ENCODE measurements at regions not wholly inside any gene's neighbourhood (a gene's known extent, or its start where the extent isn't known, plus 50 kb on each side); places are given as distances from the start of the nearest gene placed in this dataset.

DNA sequence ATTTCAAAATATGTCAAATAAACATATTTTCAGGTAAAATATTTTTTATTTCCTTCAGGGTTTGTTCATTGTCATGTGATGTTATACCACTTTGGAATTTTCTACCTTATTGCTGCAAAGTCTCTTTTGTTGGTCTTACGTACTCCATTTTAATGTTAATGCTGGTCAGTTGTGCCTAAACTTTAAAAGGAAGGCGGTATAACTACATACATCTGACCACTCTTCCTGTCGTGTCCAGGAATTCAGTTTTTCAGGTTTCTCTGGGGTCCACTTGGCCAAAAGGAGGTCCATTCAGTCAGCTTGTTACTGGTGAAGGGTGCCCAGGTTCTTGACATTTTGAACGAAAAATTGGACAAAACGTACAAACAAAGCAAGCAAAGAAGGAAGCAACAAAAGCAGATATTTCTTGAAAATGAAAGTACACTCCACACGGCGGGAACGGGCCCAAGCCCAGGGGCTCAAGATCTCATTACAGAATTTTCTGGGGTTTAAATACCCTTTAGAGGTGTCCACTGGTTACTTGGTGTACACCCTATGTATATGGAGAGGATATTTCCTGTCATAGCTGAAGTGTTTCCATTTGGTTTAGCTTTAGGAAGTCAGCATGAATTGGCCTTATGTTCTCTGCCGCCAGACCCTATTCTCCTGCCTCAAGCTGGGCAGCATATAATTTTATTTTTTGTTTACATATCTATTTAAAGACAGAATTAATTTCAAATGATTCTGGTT lies 471.7 kb upstream of the CDH7 start:
- Histone ChIP-seq H3K27me3 (no peaks in the 10 kb centered on the region), H3K4me1 (no peaks in the 10 kb centered on the region), H3K27ac (no peak overlapping the region), H3K36me3 (no peaks in the 10 kb centered on the region), H3K4me3 (no peak overlapping the region), H3K9me3 (no peaks in the 10 kb centered on the region)
- no peak for TF ChIP-seq CTCF (IDR thresholded peaks at IDR 0.05)
- no peak for TF ChIP-seq POLR2A (IDR thresholded peaks at IDR 0.05)
- intact Hi-C loops (cut with DNase I; ENCODE audit: low total_unique reads), result no loop called here
- no peak for DNase-seq (ENCODE audit: low spot score in 2 of 2)

GRCh38 chr18:65269375-65269774 lies 481.4 kb upstream of the CDH7 start:
- DNase-seq (ENCODE audit: low spot score in 2 of 2), result no peak
- intact Hi-C loops (cut with DNase I; ENCODE audit: low total_unique reads), result no loop called here
- Histone ChIP-seq H3K27ac (no peak overlapping the region), H3K9me3 (no peaks in the 10 kb centered on the region), H3K27me3 (no peaks in the 10 kb centered on the region), H3K4me3 (no peak overlapping the region), H3K4me1 (no peaks in the 10 kb centered on the region), H3K36me3 (no peaks in the 10 kb centered on the region)
- no peak for TF ChIP-seq POLR2A (IDR thresholded peaks at IDR 0.05)
- no peak for TF ChIP-seq CTCF (IDR thresholded peaks at IDR 0.05)
- no peak for TF ChIP-seq POLR2AphosphoS5 (IDR thresholded peaks at IDR 0.05)

DNA sequence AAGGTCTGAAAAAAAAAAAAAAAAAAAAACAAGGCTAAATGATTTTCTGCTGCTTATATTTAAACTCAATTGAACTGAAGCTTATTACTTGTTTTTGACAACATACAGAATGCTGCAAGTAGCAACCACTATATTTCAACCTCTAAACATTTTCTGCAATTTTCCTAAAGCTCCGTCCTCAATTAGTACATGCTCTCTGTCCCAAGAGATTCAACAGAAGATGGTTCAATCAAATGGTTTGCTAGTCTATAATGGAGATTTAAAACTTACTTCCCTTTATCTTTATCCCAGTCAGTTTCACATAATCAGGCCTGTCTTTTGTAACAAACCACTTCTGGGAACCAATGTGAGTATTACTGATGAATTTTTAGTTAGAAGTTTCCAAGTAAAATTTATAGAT lies 485.1 kb upstream of the CDH7 start:
- Histone ChIP-seq H3K27ac (no peak overlapping the region), H3K27me3 (no peaks in the 10 kb centered on the region), H3K4me1 (no peaks in the 10 kb centered on the region), H3K36me3 (no peaks in the 10 kb centered on the region), H3K9me3 (no peaks in the 10 kb centered on the region), H3K4me3 (no peak overlapping the region)
- TF ChIP-seq POLR2A (IDR thresholded peaks at IDR 0.05), result no peak
- no peak for TF ChIP-seq POLR2AphosphoS5 (IDR thresholded peaks at IDR 0.05)
- TF ChIP-seq CTCF (IDR thresholded peaks at IDR 0.05), result no peak
- intact Hi-C loops (cut with DNase I; ENCODE audit: low total_unique reads), result no loop called here
- DNase-seq (ENCODE audit: low spot score in 2 of 2), result no peak

GRCh38 chr18:65260030-65260429 lies 490.8 kb upstream of the CDH7 start:
- TF ChIP-seq POLR2A (IDR thresholded peaks at IDR 0.05) (no peak), CTCF (IDR thresholded peaks at IDR 0.05) (no peak), POLR2AphosphoS5 (IDR thresholded peaks at IDR 0.05) (no peak)
- Histone ChIP-seq H3K36me3 (no peaks in the 10 kb centered on the region), H3K27me3 (no peaks in the 10 kb centered on the region), H3K4me3 (no peak overlapping the region), H3K4me1 (no peaks in the 10 kb centered on the region), H3K27ac (no peak overlapping the region), H3K9me3 (no peaks in the 10 kb centered on the region)
- no peak for DNase-seq (ENCODE audit: low spot score in 2 of 2)
- intact Hi-C loops (cut with DNase I; ENCODE audit: low total_unique reads), result no loop called here

GRCh38 chr18:65259403-65259802 lies 491.4 kb upstream of the CDH7 start:
- no peaks in the 10 kb centered on the region for H3K36me3 ChIP-seq
- DNase-seq (ENCODE audit: low spot score in 2 of 2), result no peak
- intact Hi-C loops (cut with DNase I; ENCODE audit: low total_unique reads), result no loop called here

More at GRCh38 chr18:65259403-65259802, 491.4 kb upstream of the CDH7 start:
- Histone ChIP-seq H3K9me3 (no peaks in the 10 kb centered on the region), H3K4me3 (no peak overlapping the region), H3K27me3 (no peaks in the 10 kb centered on the region), H3K4me1 (no peaks in the 10 kb centered on the region), H3K27ac (no peak overlapping the region)
- TF ChIP-seq POLR2AphosphoS5 (IDR thresholded peaks at IDR 0.05) (no peak), POLR2A (IDR thresholded peaks at IDR 0.05) (no peak), CTCF (IDR thresholded peaks at IDR 0.05) (no peak)
